ENCODE measurements at regions not wholly inside any gene's neighbourhood (a gene's known extent, or its start where the extent isn't known, plus 50 kb on each side); places are given as distances from the start of the nearest gene placed in this dataset.

DNA sequence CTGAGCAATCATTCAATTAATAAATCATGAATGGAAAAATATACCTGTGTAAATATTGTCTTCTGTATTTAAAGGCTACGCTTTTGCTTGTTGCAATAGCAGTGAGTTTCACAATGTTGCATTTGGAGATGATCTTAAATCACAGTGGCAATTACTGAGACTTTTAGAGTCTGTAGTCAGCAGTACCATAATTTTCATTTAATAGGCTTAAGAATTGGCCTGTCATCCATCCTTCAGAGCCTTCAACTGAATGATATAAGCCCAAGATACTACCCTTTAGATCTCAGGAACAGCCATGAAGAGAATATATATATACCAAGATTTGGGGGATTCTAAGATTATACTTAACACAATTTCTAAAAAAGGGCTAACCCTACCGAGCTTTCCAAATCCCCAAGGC lies 458.1 kb downstream of the GBE1 start:
- no peak for TF ChIP-seq POLR2A (IDR thresholded peaks at IDR 0.05)
- TF ChIP-seq, protein P1, sequence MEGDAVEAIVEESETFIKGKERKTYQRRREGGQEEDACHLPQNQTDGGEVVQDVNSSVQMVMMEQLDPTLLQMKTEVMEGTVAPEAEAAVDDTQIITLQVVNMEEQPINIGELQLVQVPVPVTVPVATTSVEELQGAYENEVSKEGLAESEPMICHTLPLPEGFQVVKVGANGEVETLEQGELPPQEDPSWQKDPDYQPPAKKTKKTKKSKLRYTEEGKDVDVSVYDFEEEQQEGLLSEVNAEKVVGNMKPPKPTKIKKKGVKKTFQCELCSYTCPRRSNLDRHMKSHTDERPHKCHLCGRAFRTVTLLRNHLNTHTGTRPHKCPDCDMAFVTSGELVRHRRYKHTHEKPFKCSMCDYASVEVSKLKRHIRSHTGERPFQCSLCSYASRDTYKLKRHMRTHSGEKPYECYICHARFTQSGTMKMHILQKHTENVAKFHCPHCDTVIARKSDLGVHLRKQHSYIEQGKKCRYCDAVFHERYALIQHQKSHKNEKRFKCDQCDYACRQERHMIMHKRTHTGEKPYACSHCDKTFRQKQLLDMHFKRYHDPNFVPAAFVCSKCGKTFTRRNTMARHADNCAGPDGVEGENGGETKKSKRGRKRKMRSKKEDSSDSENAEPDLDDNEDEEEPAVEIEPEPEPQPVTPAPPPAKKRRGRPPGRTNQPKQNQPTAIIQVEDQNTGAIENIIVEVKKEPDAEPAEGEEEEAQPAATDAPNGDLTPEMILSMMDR (IDR thresholded peaks at IDR 0.05) = no peak

Measured in heart left ventricle (tissue), 13 donors.